PC-9 (cell line): ENCODE measurements at regions not wholly inside any gene's neighbourhood (a gene's known extent, or its start where the extent isn't known, plus 50 kb on each side); places are given as distances from the start of the nearest gene placed in this dataset.

Source experiments
- BruUV-seq: library from RNA; stranded (reverse); fragments of 400-500 nt; replicated peaks from 2 replicates; lab custom pipeline; 2021; lab: Mats Ljungman, UMichigan
- CTCF ChIA-PET: fragments of 300-600 bp; sonication (Branson Sonifier 250); formaldehyde crosslinking; loops from one replicate; lab custom pipeline; 2022; ENCODE audit warnings: antibody characterized with exemption; lab: Charles Lee
- POLR2A ChIA-PET: fragments of 300-600 bp; sonication (Branson Sonifier 250); formaldehyde crosslinking; loops from one replicate; lab custom pipeline; 2022; ENCODE audit warnings: antibody characterized with exemption; ENCODE audit not compliant: unreplicated experiment; lab: Charles Lee
- DNase-seq, 2 experiments: peaks; one replicate each; pipeline versions ENCODE4 v3.0.0 to v3.0.0-alpha.2; 2015 to 2022; ENCODE audit warnings: mixed read lengths in 1 of 2
- H2AFZ ChIP-seq: fragments of 200-600 bp; sonication (generic); 2 replicates; pipeline ENCODE4 v1.8.1; 2017; ENCODE audit warnings: antibody characterized with exemption
- H3F3A ChIP-seq: fragments of 200-600 bp; sonication (generic); 2 replicates; pipeline ENCODE4 v1.8.1; 2017; ENCODE audit warnings: antibody characterized with exemption, mild to moderate bottlenecking, low read depth; ENCODE audit not compliant: insufficient read depth
- H3K27ac ChIP-seq: fragments of 200-600 bp; sonication (generic); 2 replicates; pipeline ENCODE4 v1.6.1; 2016; ENCODE audit warnings: mixed run types
- H3K27me3 ChIP-seq: fragments of 200-600 bp; sonication (generic); 2 replicates; pipeline ENCODE4 v1.6.1; 2016; ENCODE audit warnings: low read depth, mixed run types; ENCODE audit not compliant: insufficient read depth
- H3K36me3 ChIP-seq: fragments of 200-600 bp; sonication (generic); 2 replicates; pipeline ENCODE4 v1.6.1; 2016; ENCODE audit warnings: low read depth, mixed run types
- H3K4me1 ChIP-seq: fragments of 200-600 bp; sonication (generic); replicated peaks from 2 replicates; pipeline ENCODE4 v1.6.1; 2016; ENCODE audit warnings: mixed run types; ENCODE audit not compliant: insufficient read depth
- H3K4me2 ChIP-seq: fragments of 200-600 bp; sonication (generic); 2 replicates; pipeline ENCODE4 v1.6.1; 2017; ENCODE audit warnings: mixed run types
- H3K4me3 ChIP-seq: fragments of 200-600 bp; sonication (generic); 2 replicates; pipeline ENCODE4 v1.6.1; 2016; ENCODE audit warnings: mixed run types
- H3K79me2 ChIP-seq: fragments of 200-600 bp; sonication (generic); 2 replicates; pipeline ENCODE4 v1.6.1; 2017; ENCODE audit warnings: low read depth, mixed run types
- H3K9me2 ChIP-seq: fragments of 200-600 bp; sonication (generic); 2 replicates; pipeline ENCODE4 v1.8.1; 2017; ENCODE audit warnings: mild to moderate bottlenecking; ENCODE audit not compliant: insufficient read depth
- H3K9me3 ChIP-seq: fragments of 200-600 bp; sonication (generic); 2 replicates; pipeline ENCODE4 v1.8.1; 2016; ENCODE audit warnings: low read depth; ENCODE audit not compliant: insufficient read depth
- H4K20me1 ChIP-seq: fragments of 200-600 bp; sonication (generic); 2 replicates; pipeline ENCODE4 v1.8.1; 2017; ENCODE audit not compliant: insufficient read depth
- EZH2 ChIP-seq: fragments of 200-600 bp; sonication (generic); IDR thresholded peaks from 2 replicates; pipeline ENCODE4 v1.8.0; 2017; ENCODE audit warnings: antibody characterized with exemption, low read depth
- intact Hi-C: fragments of 100-400 bp; cut with micrococcal nuclease; formaldehyde crosslinking; loops from one replicate; pipeline ENCODE4 v1.10.0; 2022; ENCODE audit not compliant: unreplicated experiment
- TF ChIP-seq, protein P1 (sequence below): fragments of 200-600 bp; sonication (generic); conservative IDR thresholded peaks from 2 replicates; pipeline ENCODE4 v1.6.1; 2017; ENCODE audit warnings: mixed run types, antibody characterized with exemption, mild to moderate bottlenecking, moderate library complexity

DNA sequence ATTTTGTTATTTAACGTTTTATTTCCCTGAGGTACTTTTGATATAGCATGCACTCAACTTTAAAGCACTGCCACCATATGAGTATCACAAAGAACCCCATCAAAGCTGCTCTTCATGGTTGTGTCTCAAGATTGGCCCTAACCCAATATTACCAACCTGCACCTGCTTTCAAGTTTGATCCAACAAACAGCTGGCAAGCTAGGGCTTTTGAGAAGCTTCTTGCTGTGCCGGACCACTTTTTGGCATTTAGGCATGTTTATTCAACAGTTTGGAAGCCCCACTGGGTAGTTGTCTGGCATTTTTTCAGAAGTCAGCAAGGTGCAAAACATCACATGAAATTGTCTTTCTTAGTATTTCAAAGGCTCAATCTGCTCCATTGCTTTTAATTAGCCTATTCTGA is 137.2 kb upstream of the PLEKHA5 start:
- Histone ChIP-seq H3K9me2 (no peaks in the 10 kb centered on the region), H3K4me3 (no peak overlapping the region), H2AFZ (no peak overlapping the region), H3F3A (no peaks in the 10 kb centered on the region), H3K9me3 (peaks cover 3% of the 10 kb centered on the region; the same call in 1 of the 2 replicates), H3K27me3 (no peaks in the 10 kb centered on the region), H3K4me1 (no peaks in the 10 kb centered on the region), H3K79me2 (no peaks in the 10 kb centered on the region), H3K4me2 (no peak overlapping the region), H3K27ac (no peak overlapping the region), H3K36me3 (no peaks in the 10 kb centered on the region), H4K20me1 (no peaks in the 10 kb centered on the region)
- intact Hi-C loops = no loop called here
- POLR2A ChIA-PET = no interaction called here
- TF ChIP-seq, protein P1, sequence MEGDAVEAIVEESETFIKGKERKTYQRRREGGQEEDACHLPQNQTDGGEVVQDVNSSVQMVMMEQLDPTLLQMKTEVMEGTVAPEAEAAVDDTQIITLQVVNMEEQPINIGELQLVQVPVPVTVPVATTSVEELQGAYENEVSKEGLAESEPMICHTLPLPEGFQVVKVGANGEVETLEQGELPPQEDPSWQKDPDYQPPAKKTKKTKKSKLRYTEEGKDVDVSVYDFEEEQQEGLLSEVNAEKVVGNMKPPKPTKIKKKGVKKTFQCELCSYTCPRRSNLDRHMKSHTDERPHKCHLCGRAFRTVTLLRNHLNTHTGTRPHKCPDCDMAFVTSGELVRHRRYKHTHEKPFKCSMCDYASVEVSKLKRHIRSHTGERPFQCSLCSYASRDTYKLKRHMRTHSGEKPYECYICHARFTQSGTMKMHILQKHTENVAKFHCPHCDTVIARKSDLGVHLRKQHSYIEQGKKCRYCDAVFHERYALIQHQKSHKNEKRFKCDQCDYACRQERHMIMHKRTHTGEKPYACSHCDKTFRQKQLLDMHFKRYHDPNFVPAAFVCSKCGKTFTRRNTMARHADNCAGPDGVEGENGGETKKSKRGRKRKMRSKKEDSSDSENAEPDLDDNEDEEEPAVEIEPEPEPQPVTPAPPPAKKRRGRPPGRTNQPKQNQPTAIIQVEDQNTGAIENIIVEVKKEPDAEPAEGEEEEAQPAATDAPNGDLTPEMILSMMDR = no peak
- CTCF ChIA-PET = no interaction called here
- DNase-seq = no peak
- no TSS peak for BruUV-seq

DNA sequence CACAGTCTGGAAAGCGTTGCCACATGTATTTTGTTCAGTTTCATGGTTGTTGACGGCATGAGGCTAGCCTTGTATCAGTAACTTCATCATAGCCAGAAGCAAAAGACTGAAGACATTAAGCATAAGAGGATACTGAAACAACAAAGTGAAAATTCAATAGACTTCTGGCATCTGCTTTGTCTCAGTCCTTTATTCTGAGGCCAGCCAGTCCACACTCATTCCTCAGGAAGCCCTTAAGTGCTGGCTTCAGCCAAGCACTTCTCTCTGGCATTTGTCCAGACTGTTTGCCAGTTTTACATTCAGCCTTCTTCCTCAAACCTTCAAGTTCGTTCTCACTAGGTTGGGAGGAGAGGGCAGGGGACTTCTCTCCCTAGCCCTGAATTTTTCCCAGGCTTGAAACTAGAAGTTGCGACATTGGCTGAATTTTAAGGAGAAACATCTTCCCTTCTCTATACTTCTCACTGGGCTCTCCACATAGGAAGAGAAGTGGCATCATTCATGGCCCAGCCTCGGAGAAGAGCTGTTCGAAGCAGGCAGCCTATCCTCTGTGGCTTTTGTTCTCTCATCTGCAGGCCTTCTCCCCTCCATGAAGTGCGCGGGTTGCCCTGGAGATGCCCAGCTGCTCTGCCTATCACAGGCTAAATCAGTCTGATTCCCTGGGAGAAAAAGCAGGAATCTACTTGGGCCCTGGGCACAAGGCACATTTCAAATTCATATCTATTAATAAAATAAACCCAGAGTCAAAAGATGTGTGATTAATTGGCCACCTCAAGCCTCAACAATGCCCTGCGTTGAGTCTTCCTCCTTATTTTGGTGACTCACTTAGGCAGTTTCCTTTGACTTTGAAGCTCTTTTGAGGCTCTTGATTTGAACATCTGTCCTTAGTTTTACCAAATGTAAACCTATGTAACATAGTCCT is 130.9 kb upstream of the PLEKHA5 start:
- peaks cover 3% of the 10 kb centered on the region; the same call in 1 of the 2 replicates for H3K9me3 ChIP-seq
- H2AFZ ChIP-seq = peak overlapping the region; percentile 16; the same call in 1 of the 2 replicates
- H3K4me3 ChIP-seq = no peak overlapping the region
- intact Hi-C loops = loop anchor here (1.0 kb wide), 1 partner anchor 570 kb away; no protein-coding TSS in a partner anchor
- H3K27ac ChIP-seq = peak overlapping the region; percentile 46; the same call in 1 of the 2 replicates
- H3K27me3 ChIP-seq = no peaks in the 10 kb centered on the region
- ChIA-PET POLR2A (interaction anchor here (0.5 to 0.7 kb wide), 2 partner anchors 99 to 640 kb away, joined by 3 to 4 read pairs; no protein-coding TSS in a partner anchor), CTCF (interaction anchor here (0.7 kb wide), 1 partner anchor 31 kb away, joined by 3 read pairs; no protein-coding TSS in a partner anchor)
- no peaks in the 10 kb centered on the region for H3K36me3 ChIP-seq
- TSS peak; percentile 53 for BruUV-seq
- no peaks in the 10 kb centered on the region for H3K79me2 ChIP-seq
- no peak for TF ChIP-seq EZH2
- TF ChIP-seq, protein P1 = no peak
- H3K4me1 ChIP-seq = peaks cover 11% of the 10 kb centered on the region
- peak in 1 of 2 experiments; percentile 30 for DNase-seq
- 0 out of 2 replicates have a peak overlapping the region, but pooled peaks have one; percentile 15 for H3K4me2 ChIP-seq
- H4K20me1 ChIP-seq = no peaks in the 10 kb centered on the region
- H3K9me2 ChIP-seq = no peaks in the 10 kb centered on the region
- H3F3A ChIP-seq = no peaks in the 10 kb centered on the region

DNA sequence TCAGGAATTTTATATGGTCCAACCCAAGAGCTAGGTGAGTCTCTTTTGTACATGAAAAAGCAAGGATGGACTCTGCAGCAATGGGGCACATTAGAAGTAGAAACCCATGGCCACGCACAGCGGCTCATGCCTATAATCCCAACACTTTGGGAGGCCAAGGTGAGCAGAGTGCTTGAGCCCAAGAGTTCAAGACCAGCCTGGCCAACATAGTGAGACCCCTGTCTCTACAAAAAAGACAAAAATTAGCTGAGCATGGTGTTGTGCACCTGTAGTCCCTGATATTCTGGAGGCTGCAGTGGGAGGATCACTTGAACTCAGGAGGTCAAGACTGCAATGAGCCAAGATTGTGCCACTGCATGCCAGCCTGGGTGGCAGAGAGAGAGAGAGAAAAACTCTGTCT is 128.7 kb upstream of the PLEKHA5 start:
- H3K4me1 ChIP-seq = peaks cover 11% of the 10 kb centered on the region
- TF ChIP-seq, protein P1 = no peak
- intact Hi-C loops = loop anchor here (5.0 kb wide), 1 partner anchor 131 kb away; no protein-coding TSS in a partner anchor
- H2AFZ ChIP-seq = no peak overlapping the region
- DNase-seq = no peak
- H3K27ac ChIP-seq = no peak overlapping the region
- H3K4me3 ChIP-seq = no peak overlapping the region
- no peaks in the 10 kb centered on the region for H3K36me3 ChIP-seq
- no TSS peak for BruUV-seq
- peaks cover 3% of the 10 kb centered on the region; the same call in 1 of the 2 replicates for H3K9me3 ChIP-seq
- no peaks in the 10 kb centered on the region for H3K79me2 ChIP-seq
- no peaks in the 10 kb centered on the region for H3K27me3 ChIP-seq
- H4K20me1 ChIP-seq = no peaks in the 10 kb centered on the region
- H3F3A ChIP-seq = no peaks in the 10 kb centered on the region
- CTCF ChIA-PET = no interaction called here
- H3K9me2 ChIP-seq = no peaks in the 10 kb centered on the region
- POLR2A ChIA-PET = no interaction called here
- H3K4me2 ChIP-seq = no peak overlapping the region
